Esophagus muscularis mucosa (tissue), 4 donors: ENCODE measurements at regions not wholly inside any gene's neighbourhood (a gene's known extent, or its start where the extent isn't known, plus 50 kb on each side); places are given as distances from the start of the nearest gene placed in this dataset.

Experiments used
- DNase-seq: peaks from one replicate; pipeline ENCODE4 v3.0.0-alpha.2; 2017; ENCODE audit errors: extremely low spot score
- H3K27ac ChIP-seq, 4 donors: fragments of 200-600 bp; sonication (generic); replicated peaks in 1 of 4; 1 replicate in 3 of 4; 2 replicates in 1 of 4; pipeline ENCODE4 v1.5.1; 2016 to 2019; ENCODE audit warnings: mild to moderate bottlenecking in 1 of 4
- H3K27me3 ChIP-seq, 4 donors: fragments of 200-600 bp; sonication (generic); one replicate each; pipeline versions ENCODE4 v1.5.1 to v1.6.0; 2016 to 2019
- H3K36me3 ChIP-seq, 4 donors: fragments of 200-600 bp; sonication (generic); one replicate each; pipeline ENCODE4 v1.5.1; 2016 to 2019
- H3K4me1 ChIP-seq, 4 donors: fragments of 200-600 bp; sonication (generic); one replicate each; pipeline ENCODE4 v1.5.1; 2016 to 2019
- H3K4me3 ChIP-seq, 4 donors: fragments of 200-600 bp; sonication (generic); 1 replicate in 2 of 4; 2 replicates in 2 of 4; pipeline ENCODE4 v1.5.1; 2016 to 2019; ENCODE audit warnings: mild to moderate bottlenecking in 4 of 4, moderate library complexity in 1 of 4
- H3K9me3 ChIP-seq, 4 donors: fragments of 200-600 bp; sonication (generic); 1 replicate in 3 of 4; 2 replicates in 1 of 4; pipeline ENCODE4 v1.5.1; 2016 to 2019
- CTCF ChIP-seq, 3 experiments: fragments of 200-600 bp in 2 of 3; fragments of 450-650 bp in 1 of 3; sonication (generic) in 2 of 3; IDR thresholded peaks; one replicate each; pipeline ENCODE4 v1.5.1; 2017 to 2019; ENCODE audit warnings: antibody characterized with exemption in 3 of 3, mild to moderate bottlenecking in 2 of 3, moderate library complexity in 1 of 3
- EP300 ChIP-seq: sonication (generic); formaldehyde crosslinking; IDR thresholded peaks from one replicate; pipeline ENCODE4 v1.6.1; 2017; ENCODE audit warnings: antibody characterized with exemption
- POLR2A ChIP-seq: fragments of 450-650 bp; IDR thresholded peaks from one replicate; pipeline ENCODE4 v1.6.1; 2017; ENCODE audit warnings: antibody characterized with exemption, moderate library complexity, mild to moderate bottlenecking, low read depth
- POLR2AphosphoS5 ChIP-seq, 2 donors: sonication (generic); formaldehyde crosslinking; IDR thresholded peaks; one replicate each; pipeline ENCODE4 v1.6.1; 2017; ENCODE audit warnings: antibody characterized with exemption in 2 of 2
- WGBS: methylation state at CpG from one replicate; pipeline ENCODE4 v1.1.5; 2018; 5-methylcytosine and 5-hydroxymethylcytosine counted together
- intact Hi-C: fragments of 100-400 bp; cut with DNase I; formaldehyde crosslinking; loops from one replicate; pipeline ENCODE4 v1.15.1; 2023

GRCh38 chr5:135183464-135183863 lies 149.4 kb upstream of the PITX1 start:
- intact Hi-C loops, result no loop called here
- no peaks in the 10 kb centered on the region for H3K9me3 ChIP-seq
- no peaks in the 10 kb centered on the region for H3K4me1 ChIP-seq
- H3K4me3 ChIP-seq, result no peak overlapping the region
- DNase-seq, result no peak
- H3K27me3 ChIP-seq, result peaks cover 0 to 12% (median 0%) of the 10 kb centered on the region in 4 donors
- no peaks in the 10 kb centered on the region for H3K36me3 ChIP-seq
- no peak overlapping the region for H3K27ac ChIP-seq
- WGBS, result 90% methylated on average over 4 of the region's 4 CpGs
- TF ChIP-seq POLR2A, result no peak
- no peak for TF ChIP-seq CTCF (IDR thresholded peaks at IDR 0.05)
- TF ChIP-seq POLR2AphosphoS5 (IDR thresholded peaks at IDR 0.05), result no peak
- no peak for TF ChIP-seq EP300

- H3K9me3 ChIP-seq, result no peaks in the 10 kb centered on the region
- no peak overlapping the region for H3K4me3 ChIP-seq
- no peak for TF ChIP-seq POLR2AphosphoS5 (IDR thresholded peaks at IDR 0.05)
- no peak for TF ChIP-seq CTCF (IDR thresholded peaks at IDR 0.05)
- TF ChIP-seq EP300, result no peak
- TF ChIP-seq POLR2A, result no peak
- H3K27me3 ChIP-seq, result peaks cover 0 to 17% (median 0%) of the 10 kb centered on the region in 4 donors
- peak; percentile 60 for DNase-seq
- no peaks in the 10 kb centered on the region for H3K4me1 ChIP-seq
- H3K27ac ChIP-seq, result no peak overlapping the region
- H3K36me3 ChIP-seq, result no peaks in the 10 kb centered on the region
- intact Hi-C loops, result no loop called here
- WGBS, result 87% methylated on average over 5 of the region's 5 CpGs
Measured at GRCh38 chr5:135182675-135183074, 148.6 kb upstream of the PITX1 start.

- Histone ChIP-seq H3K9me3 (no peaks in the 10 kb centered on the region), H3K27me3 (peaks cover 0 to 17% (median 0%) of the 10 kb centered on the region in 4 donors), H3K27ac (no peak overlapping the region), H3K4me3 (no peak overlapping the region), H3K4me1 (no peaks in the 10 kb centered on the region), H3K36me3 (no peaks in the 10 kb centered on the region)
- 96% methylated on average over 3 of the region's 3 CpGs for WGBS
- intact Hi-C loops, result no loop called here
- TF ChIP-seq CTCF (IDR thresholded peaks at IDR 0.05), result no peak
- TF ChIP-seq EP300, result no peak
- no peak for TF ChIP-seq POLR2A
- no peak for TF ChIP-seq POLR2AphosphoS5 (IDR thresholded peaks at IDR 0.05)
- no peak for DNase-seq
Measured at GRCh38 chr5:135181653-135182052, 147.6 kb upstream of the PITX1 start.

- no peak for TF ChIP-seq CTCF (IDR thresholded peaks at IDR 0.05)
- TF ChIP-seq POLR2A, result no peak
- no peak for TF ChIP-seq EP300
- no peak for TF ChIP-seq POLR2AphosphoS5 (IDR thresholded peaks at IDR 0.05)
- no peak overlapping the region for H3K27ac ChIP-seq
- H3K36me3 ChIP-seq, result no peaks in the 10 kb centered on the region
- intact Hi-C loops, result no loop called here
- no peak overlapping the region for H3K4me3 ChIP-seq
- no peak for DNase-seq
- no peaks in the 10 kb centered on the region for H3K4me1 ChIP-seq
- peaks cover 0 to 12% (median 0%) of the 10 kb centered on the region in 4 donors for H3K27me3 ChIP-seq
- 73% methylated on average over 7 of the region's 11 CpGs for WGBS
- no peaks in the 10 kb centered on the region for H3K9me3 ChIP-seq
Measured at GRCh38 chr5:135179308-135179980, 145.4 kb upstream of the PITX1 start.
